Muscle of back (tissue), 3 donors: ENCODE measurements at regions not wholly inside any gene's neighbourhood (a gene's known extent, or its start where the extent isn't known, plus 50 kb on each side); places are given as distances from the start of the nearest gene placed in this dataset.

ENCODE experiments used
- DNase-seq, 3 donors: peaks; one replicate each; pipeline versions ENCODE4 v3.0.0 to v3.0.0-alpha.2; 2013

DNA sequence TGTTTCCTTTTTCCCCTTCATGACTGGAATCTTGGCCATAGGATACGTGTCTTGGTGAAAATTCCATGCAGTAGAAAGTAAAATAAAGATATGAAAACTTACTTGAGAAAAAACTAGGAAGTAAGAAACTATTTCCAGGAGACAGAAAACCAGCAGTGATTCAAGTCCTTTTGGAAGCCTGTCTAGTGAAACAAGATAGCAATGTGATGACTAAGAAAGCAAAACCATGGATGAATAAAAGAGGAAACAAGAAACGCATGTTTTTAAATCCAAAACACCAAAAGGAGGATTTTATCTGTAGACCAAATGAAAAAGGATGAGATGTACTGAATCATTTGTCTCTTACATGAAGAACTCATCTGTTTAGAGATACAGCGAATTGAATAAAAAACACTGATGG lies 1430.0 kb downstream of the ARAP2 start:
- no peak for DNase-seq

GRCh38 chr4:34824515-34824914 lies 1419.8 kb downstream of the ARAP2 start:
- DNase-seq = no peak

DNA sequence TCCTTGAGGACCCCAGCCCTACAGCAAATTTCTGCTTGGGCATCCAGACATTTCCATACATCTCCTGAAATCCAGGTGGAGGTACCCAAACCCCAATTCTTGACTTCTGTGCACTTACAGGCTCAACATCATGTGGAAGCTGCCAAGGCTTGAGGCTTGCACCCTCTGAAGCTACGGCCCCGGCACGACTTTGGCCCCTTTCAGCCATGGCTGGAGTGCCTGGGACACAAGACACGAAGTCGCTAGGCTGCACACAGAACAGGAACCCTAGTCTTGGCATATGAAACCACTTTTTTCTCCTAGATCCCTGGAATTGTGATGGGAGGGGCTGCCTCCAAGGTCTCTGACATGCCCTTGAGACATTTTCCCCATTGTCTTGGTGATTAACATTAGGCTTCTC lies 1417.7 kb downstream of the ARAP2 start:
- DNase-seq = no peak

DNA sequence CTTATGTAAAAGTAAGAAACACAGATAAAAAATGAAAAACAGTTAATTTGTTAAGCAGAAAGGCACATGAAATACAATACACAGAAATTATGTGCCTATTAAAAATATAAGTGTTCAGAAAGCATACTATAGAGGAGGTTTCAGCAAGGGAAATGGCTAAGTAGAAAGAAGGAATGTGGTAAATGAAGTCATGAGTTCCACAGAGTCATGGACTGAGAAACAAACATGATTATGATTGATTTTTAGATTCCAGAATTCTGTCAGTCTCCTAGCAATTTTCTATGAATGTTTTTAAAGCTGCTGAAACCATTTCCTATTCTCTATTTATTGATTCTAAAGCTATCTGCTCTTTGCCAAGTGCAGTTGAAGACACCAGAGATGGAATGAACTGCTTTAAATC lies 1398.4 kb downstream of the ARAP2 start:
- peak; percentile 41 to 52 (median 49) for DNase-seq

DNA sequence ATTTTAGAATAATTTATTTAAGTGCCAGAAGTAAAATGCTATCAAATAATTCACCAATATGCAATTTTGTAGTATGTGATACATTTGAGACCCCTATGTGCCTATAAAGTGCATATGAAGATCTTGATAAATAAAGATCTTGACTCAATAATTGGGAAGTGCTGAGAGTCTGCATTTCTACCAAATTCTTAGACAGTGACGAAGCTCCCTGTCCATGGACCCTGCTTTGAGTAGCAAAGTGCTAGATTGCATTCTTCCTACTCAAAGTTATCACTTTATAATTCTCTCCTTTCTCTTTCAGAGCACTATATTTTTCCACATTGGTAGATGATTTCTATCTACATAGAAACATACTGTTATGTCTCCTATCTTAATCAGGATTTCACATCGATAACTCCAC lies 1393.9 kb downstream of the ARAP2 start:
- DNase-seq = peak in 1 of 3 donors; percentile 20

DNA sequence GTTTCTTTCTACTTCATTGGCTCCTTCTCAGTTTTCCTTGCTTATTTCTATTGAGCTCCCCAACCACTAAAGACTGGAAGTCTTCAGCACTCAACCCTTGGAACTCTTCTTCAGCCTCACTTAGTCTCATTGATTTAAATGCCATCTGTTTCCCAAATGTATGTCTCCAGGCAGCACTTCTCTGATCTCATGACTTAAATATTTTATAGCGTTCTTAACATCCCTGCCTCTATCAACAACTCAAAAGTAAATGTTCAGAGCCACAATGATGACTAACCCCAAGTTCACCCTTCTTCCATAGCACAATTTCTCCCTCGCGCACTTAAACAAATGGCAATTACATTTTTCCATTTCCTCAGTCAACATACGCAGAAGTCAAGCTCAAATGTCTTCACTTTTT lies 1393.3 kb downstream of the ARAP2 start:
- DNase-seq = peak; percentile 57 to 83 (median 70)

DNA sequence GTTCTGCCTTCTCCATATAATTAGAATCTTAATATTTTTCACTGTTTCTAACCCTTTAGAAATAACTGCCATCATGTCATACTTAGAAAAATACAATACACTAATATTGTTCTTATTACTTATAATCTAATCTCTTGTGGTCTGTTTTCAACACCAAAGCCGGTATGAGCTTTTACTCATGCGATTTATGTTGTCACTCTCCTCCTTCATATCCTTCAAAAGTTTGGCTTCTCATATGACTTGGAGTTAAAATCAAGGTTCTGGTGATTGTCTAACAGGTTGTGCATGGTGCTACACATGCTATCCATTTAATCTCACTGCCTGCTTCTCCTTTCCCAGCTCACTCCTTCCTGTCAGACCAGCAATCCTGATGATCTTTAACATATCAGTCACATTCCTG lies 1392.9 kb downstream of the ARAP2 start:
- peak; percentile 27 to 36 (median 30) for DNase-seq

GRCh38 chr4:34854451-34854850 lies 1389.9 kb downstream of the ARAP2 start:
- no peak for DNase-seq

DNA sequence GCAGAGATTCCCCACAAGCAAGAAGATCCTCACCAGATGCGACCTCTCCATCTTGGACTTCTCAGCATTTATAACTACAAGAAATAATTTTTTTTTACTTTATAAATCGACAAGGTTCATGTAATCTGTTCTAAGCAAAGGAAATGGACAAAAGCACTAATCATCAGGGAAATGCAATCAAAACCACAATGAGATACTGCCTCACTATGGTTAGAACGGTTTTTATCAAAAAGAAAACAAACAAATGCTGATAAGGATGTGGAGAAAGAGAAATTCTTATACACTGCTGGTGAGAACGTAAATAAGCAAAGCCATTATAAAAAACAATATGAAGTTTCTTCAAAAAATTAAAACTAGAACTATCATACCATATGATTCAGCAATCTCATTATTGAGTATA lies 1382.6 kb downstream of the ARAP2 start:
- no peak for DNase-seq

DNA sequence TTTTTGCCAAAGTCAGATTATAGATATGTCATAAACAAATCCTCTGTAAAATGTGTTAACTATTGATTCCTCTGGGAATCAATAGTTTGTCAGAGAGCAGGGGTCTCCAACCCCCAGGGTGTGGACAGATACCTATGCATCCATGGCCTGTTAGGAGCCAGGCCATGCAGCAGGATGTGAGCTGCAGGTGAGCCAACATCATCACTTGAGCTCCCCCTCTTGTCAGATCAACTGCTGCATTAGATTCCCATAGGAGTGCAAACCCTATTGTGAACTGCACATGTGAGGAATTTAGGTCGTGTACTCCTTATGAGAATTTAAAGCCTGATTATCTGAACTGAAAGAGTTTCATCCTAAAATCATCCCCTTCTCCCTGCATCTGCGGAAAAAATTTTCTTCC lies 1365.4 kb downstream of the ARAP2 start:
- no peak for DNase-seq

- DNase-seq = no peak
These were observed 1364.1 kb downstream of the ARAP2 start for GRCh38 chr4:34880246-34880645.

- DNase-seq = no peak
These were observed 1352.4 kb downstream of the ARAP2 start for GRCh38 chr4:34891892-34892291.

GRCh38 chr4:34893382-34893781 lies 1350.9 kb downstream of the ARAP2 start:
- DNase-seq = no peak

DNA sequence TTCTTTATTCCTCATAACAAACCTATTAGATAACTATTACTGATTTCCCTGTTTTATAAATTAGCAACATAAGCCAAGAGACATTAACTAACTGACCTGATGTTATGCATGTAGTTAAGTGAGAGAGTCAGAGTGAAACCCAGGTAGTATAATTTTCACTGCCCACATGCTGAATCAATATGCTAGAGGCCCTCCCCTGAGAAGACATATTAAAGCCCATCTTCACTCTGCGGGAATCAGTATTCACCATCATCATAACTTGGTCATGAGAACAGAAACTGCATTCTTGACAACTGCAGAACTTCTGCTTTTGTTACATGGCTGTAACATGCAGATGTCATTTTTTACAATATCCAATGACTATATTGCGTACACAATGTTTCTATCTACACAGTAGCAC lies 1324.3 kb downstream of the ARAP2 start:
- no peak for DNase-seq

- no peak for DNase-seq
These were observed 1322.9 kb downstream of the ARAP2 start for GRCh38 chr4:34921391-34921790.

- DNase-seq = no peak
These were observed 1322.0 kb downstream of the ARAP2 start for GRCh38 chr4:34922325-34922724.

GRCh38 chr4:34932591-34932990 lies 1311.7 kb downstream of the ARAP2 start:
- DNase-seq = no peak

- no peak for DNase-seq
These were observed 1308.6 kb downstream of the ARAP2 start for GRCh38 chr4:34935739-34936138.

GRCh38 chr4:34939073-34939472 lies 1305.2 kb downstream of the ARAP2 start:
- no peak for DNase-seq

GRCh38 chr4:34943741-34944386 lies 1300.5 kb downstream of the ARAP2 start:
- DNase-seq = no peak

GRCh38 chr4:34950926-34951325 lies 1293.4 kb downstream of the ARAP2 start:
- peak; percentile 26 to 59 (median 55) for DNase-seq

- no peak for DNase-seq
These were observed 1291.0 kb downstream of the ARAP2 start for GRCh38 chr4:34953145-34953799.

DNA sequence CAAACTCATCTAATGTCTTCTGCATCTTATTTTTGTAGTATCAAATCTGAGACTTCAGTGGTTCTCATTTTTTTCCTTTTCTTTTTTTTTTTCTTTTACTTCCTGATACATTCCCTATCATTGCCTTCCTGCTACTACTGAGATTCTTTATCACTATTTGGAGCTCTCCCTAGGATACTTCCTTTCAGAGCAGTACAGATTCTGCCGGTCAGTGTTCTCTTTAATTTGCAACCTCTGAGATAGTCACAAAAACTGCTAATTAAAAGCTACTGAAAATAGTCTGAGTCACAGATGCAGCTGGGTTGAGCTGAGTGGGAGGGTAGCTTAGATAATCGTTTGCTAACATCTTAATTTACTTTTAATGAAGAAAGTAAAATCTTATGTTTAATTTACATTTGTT lies 1279.7 kb downstream of the ARAP2 start:
- DNase-seq = no peak

DNA sequence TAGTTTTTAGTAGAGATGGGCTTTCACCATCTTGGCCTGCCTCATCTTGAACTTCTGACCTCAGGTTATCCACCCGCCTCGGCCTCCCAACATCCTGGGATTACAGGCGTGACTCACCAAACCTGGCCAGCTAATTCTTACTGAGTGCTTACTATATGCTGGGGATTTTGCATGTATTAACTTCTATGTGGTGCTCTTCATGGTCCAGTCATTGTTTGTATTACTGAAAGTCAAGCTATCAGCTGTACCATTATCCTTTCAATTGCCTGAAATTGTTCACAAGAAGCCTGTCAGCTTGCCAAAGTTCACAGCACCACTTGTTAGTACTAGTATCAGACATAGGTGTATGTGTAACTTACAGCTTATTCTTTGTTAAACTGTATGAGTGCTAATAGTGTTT lies 1272.1 kb downstream of the ARAP2 start:
- DNase-seq = no peak
